Bone marrow (tissue), 2 donors: ENCODE measurements at regions not wholly inside any gene's neighbourhood (a gene's known extent, or its start where the extent isn't known, plus 50 kb on each side); places are given as distances from the start of the nearest gene placed in this dataset.
"Not testable (repeated sequence)": the region's sequence is repeated elsewhere in the genome, so short reads cannot be mapped to it uniquely, and the experiment has no call there.

Source experiments
- DNase-seq, 2 donors: peaks; one replicate each; lab custom pipeline; 2025; lab: John Stamatoyannopoulos, UW

DNA sequence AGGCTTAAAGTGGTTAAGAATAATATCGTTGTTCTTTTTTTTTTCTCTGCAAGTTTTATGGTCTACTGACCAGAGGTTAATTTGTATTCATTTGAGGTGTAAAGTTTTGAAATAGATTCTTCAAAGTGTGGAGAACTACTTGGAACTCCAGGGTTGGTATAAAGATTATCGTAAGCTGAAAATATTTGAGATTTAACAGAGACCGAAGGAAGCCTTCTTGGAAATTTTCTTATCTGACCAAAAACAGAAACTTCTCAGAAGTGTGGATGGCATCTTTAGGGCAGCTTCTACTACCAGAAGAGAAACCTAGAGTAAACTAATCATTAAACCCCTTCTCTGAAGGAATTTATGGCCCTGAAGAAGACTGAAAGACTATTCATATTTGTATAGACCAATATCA lies 206.8 kb upstream of the MON1B start:
- no peak for DNase-seq

GRCh38 chr16:76985392-76986045 lies 205.5 kb upstream of the MON1B start:
- DNase-seq: no peak

DNA sequence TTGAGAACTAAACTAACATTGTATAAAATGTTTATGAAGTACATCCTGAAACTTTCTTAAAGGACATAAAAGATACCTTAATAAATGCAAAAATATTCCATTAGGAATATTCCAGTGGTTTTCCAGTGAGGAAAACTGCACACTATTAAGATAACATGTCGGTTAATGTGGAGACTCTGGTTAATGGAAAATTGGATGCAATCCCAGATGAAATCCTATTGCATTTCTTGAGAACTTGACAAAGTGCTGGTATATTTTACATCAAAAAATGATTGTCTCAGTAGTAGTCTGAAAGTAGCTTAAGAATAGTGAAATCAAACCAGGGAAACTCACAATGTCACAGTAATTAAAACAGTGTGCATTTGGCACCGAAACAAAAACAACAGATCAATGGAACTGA lies 202.5 kb upstream of the MON1B start:
- no peak for DNase-seq

GRCh38 chr16:77002644-77003043 lies 188.3 kb upstream of the MON1B start:
- no peak for DNase-seq

- no peak for DNase-seq
Observed at GRCh38 chr16:77009453-77009852, 181.5 kb upstream of the MON1B start.

DNA sequence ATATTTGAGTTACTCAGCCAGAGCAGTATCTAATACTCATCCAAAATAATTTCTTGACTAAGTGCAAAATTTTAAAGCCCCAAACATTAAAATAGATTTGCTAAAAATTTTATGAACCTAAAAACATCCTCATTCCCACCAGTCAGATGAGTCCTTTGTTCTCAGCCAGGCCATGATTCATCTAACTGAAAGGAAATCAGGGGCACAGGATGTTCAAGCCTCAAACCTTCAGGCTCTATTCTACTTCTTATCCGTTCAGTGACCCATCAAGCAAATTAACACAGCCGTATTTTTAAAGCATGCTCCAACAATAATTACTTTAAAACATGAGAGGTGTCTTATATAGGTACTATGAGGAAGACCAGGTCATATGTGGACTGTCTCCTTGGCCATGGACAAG lies 176.5 kb upstream of the MON1B start:
- no peak for DNase-seq

- DNase-seq: no peak
Observed at GRCh38 chr16:77030600-77030999, 160.4 kb upstream of the MON1B start.

GRCh38 chr16:77033516-77033915 lies 157.5 kb upstream of the MON1B start:
- no peak for DNase-seq

GRCh38 chr16:77035361-77035760 lies 155.6 kb upstream of the MON1B start:
- no peak for DNase-seq

- no peak for DNase-seq
Observed at GRCh38 chr16:77037696-77038347, 153.2 kb upstream of the MON1B start.

DNA sequence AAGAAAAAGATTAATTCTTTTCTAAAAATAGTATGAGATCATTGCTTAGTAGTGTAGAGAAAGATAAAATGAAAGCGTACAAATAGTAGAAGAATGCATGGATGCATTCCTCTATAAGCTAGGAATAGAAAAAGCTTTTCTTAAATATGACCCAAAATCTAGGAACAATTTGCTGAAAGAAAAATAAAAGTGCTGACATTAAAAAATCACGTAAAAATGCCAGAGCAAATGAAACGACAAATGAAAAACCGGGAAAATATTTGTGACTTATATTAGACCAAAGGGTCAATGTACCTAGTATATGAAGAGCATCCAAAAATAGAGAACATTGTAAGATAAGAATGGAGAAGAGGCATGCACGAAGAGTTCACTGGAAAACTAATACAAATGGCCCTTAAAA lies 149.5 kb upstream of the MON1B start:
- DNase-seq: no peak

DNA sequence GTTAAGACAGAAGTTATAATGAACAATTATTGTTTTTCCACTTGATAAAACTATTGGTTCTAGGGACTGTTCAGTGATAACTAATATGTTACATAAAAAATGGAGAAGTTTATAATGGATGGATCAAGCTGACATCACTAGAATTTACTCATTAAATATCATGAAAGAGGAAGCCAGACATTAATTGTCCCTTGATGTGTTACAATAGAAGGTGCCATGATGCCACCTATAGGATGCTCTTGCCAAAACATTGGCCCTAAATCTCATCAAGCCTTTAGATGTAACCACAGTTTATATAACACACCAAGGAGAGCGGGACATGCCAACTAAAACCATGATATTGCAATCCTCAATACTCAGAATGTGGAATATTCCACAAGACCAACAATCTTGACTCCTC lies 147.9 kb upstream of the MON1B start:
- no peak for DNase-seq

- DNase-seq: no peak
Observed at GRCh38 chr16:77046206-77046605, 144.8 kb upstream of the MON1B start.

- DNase-seq: no peak
Observed at GRCh38 chr16:77048085-77048484, 142.9 kb upstream of the MON1B start.

DNA sequence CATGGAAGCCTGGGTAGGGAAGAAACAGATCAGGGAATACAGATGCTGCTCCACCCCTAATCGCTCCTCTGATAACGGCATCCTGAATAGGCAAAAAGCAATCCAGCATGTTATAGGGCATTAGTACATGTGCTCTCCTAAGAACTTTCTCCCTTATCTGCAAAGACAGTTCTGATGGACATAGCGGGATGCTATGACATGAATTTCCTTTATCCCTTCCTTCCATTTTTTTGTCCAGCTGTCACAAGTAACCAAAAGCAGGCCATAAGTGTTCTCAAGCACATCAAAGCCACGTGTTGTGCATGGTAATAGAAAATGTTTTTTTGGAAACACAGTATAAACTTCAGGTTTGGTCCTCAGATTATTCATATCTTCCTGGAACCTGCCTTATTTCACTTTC lies 141.4 kb upstream of the MON1B start:
- DNase-seq: no peak

DNA sequence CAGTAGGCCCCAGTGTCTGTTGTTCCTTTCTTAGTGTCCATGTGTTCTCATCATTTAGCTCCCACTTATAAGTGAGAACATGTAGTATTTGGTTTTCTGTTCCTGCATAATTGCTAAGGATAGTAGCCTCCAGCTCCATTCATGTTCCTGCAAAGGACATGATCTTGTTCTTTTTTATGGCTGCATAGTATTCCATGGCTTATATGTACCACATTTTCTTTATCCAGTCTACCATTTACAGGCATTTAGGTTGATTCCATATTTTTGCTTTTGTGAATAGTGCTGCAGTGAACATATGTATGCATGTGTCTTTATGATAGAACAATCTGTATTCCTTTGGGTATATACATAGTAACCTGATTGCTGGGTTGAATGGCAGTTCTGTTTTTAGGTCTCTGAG lies 134.4 kb upstream of the MON1B start:
- DNase-seq: not testable (repeated sequence)

DNA sequence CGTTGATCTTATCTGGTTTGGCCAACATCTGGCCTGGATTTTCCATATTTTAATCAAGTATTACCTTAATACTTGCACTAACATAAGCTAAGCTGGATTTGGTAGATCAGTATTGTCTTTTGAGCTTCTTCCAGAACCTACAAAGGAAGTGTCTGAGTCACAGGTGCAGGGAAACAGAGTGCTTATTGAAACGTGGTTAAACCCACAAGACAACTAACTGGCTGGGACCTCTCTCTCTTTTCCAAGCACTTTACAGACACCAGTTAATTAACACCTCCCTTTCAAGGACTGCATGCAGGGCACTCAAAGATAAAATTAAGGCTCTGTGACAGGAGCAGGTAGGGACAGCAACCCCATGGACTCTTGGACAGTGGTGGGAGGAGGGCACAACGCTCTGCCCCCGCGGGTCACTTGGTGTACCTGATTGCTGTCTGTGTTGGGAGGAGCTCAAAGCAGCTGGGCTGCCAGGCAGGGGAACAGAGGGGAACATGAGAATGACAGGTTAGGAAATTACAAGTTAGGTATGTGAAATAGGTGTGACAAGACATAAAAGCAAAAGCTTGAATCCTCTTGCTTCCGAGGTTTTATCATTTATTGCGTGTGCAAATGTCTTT lies 133.7 kb upstream of the MON1B start:
- DNase-seq: no peak

- no peak for DNase-seq
Observed at GRCh38 chr16:77059446-77059845, 131.5 kb upstream of the MON1B start.

- no peak for DNase-seq
Observed at GRCh38 chr16:77060614-77061013, 130.4 kb upstream of the MON1B start.

DNA sequence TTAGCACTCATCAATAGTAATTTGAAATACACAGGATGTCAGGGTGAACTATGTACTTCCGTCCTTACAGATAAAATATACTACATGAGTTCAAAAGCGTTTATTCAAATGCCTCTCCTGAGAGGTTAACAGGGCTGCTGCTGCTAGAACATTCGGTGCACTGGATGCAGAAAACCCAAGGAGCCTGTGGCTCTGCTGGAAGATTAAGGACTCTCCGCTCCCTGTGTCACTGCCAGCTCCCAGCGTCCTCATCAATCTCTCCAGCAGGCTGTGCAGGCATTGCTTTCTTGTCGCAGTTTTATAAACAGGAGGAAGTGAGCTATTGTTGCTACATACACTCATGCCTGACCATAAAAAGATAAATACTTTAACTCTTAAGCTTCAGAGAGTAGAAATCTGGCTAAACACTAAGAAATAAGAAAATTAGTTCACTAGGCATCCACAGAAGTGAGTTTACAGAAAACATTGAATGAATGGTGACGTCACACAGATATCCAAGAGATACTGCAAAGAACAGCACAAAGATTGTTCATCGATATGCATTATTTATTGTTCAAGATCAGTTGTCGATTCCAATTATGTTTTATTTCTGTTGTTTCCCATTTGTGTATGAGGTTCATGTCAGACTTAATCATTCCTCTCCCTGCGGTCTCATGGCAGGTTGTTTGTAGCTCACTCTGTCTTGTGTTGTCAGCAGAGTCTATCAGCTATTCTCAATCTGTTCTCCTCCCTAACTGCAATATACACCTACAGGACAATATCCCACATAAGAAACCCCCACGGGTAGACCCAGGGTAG lies 127.9 kb upstream of the MON1B start:
- no peak for DNase-seq

- DNase-seq: no peak
Observed at GRCh38 chr16:77063676-77064016, 127.3 kb upstream of the MON1B start.

GRCh38 chr16:77064037-77064436 lies 127.0 kb upstream of the MON1B start:
- no peak for DNase-seq

DNA sequence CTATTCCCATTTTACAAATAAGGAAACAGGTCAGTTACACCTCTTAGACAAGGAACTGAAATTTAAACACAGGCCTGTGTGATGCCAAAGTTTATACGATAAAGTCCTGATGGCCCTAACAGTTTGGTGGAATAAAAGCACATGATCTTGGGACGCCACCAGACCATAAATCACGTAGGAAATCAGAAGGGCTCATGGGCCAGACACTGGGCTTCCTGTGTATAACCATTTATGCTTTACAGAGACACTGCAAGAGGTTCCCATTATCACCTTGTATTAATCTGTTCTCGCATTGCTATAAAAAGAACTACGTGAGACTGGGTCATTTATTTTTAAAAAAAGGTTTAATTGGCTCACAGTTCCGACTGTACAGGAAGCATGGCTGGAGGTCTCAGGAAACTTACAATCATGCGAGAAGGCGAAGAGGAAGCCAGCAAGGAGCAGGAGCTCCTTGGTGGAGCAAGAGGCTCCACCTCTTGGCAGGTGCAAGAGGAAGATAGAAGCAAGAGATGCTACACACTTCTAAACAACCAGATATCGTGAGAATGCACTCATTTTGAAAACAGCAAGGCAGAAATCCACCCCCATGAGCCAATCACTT lies 124.0 kb upstream of the MON1B start:
- no peak for DNase-seq
